ENCODE measurements at regions not wholly inside any gene's neighbourhood (a gene's known extent, or its start where the extent isn't known, plus 50 kb on each side); places are given as distances from the start of the nearest gene placed in this dataset.

DNA sequence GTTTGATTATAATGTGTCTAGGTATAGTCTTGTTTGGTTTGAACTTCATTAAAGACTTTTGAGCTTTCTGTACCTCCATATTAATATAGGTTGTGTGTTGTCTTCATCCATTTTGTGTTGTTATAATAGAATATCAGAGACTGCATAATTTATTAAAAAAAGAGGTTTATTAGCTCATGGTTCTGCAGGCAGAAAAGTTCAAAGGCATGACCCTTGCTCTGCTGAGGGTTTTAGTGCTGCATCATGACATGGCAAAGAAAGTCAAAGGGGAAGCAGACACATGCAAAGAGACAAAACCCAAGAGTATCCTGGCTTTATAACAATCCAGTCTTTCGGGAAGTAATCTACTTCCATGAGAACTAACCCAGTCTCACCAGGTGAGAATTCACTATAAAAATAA lies 358.2 kb downstream of the EDEM1 start:
- Histone ChIP-seq H3K4me3 (no peak overlapping the region), H3K36me3 (no peaks in the 10 kb centered on the region), H3K9me3 (peaks cover 3 to 48% (median 39%) of the 10 kb centered on the region in 8 donors), H3K4me1 (no peaks in the 10 kb centered on the region), H3K27ac (no peak overlapping the region), H3K27me3 (replicated peaks in 1 of 7) (no peaks in the 10 kb centered on the region)
- no peak for DNase-seq
- 65 to 84% (median 79%) methylated on average over 1 of the region's 1 CpG for WGBS, 5 donors
- intact Hi-C loops (cut with DNase I; ENCODE audit: low total_unique reads) = no loop called here
- TF ChIP-seq, protein P1, sequence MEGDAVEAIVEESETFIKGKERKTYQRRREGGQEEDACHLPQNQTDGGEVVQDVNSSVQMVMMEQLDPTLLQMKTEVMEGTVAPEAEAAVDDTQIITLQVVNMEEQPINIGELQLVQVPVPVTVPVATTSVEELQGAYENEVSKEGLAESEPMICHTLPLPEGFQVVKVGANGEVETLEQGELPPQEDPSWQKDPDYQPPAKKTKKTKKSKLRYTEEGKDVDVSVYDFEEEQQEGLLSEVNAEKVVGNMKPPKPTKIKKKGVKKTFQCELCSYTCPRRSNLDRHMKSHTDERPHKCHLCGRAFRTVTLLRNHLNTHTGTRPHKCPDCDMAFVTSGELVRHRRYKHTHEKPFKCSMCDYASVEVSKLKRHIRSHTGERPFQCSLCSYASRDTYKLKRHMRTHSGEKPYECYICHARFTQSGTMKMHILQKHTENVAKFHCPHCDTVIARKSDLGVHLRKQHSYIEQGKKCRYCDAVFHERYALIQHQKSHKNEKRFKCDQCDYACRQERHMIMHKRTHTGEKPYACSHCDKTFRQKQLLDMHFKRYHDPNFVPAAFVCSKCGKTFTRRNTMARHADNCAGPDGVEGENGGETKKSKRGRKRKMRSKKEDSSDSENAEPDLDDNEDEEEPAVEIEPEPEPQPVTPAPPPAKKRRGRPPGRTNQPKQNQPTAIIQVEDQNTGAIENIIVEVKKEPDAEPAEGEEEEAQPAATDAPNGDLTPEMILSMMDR (IDR thresholded peaks at IDR 0.05 in 8 of 11, conservative IDR thresholded peaks at IDR 0.05 in 3 of 11) = no peak
- TF ChIP-seq POLR2AphosphoS5 (IDR thresholded peaks at IDR 0.05) (no peak), POLR2A (IDR thresholded peaks at IDR 0.05) (no peak)

DNA sequence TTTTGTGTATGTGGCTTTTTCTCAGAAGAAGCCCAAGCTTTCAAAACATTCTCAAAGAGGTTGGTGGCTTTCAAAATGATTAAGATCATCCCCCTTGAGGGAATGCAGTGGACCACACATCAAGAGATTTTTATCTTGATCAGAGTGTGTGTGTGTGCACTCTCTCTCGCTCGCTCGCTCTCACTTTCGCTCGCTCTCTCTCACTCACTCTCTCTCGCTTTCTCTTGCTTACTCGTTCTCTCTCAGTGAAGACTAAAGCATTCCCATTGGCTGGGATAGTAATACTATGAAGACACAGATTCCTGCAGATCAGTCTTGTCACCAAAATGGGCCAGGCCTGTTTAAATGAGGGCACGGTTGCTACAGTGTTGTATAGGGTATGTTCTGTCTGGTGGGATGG lies 365.7 kb downstream of the EDEM1 start:
- Histone ChIP-seq H3K4me3 (no peak overlapping the region), H3K27me3 (replicated peaks in 1 of 7) (no peaks in the 10 kb centered on the region), H3K36me3 (no peaks in the 10 kb centered on the region), H3K9me3 (no peaks in the 10 kb centered on the region), H3K27ac (no peak overlapping the region), H3K4me1 (no peaks in the 10 kb centered on the region)
- WGBS, 5 donors = 85 to 94% (median 93%) methylated on average over 8 of the region's 8 CpGs
- no peak for DNase-seq
- intact Hi-C loops (cut with DNase I; ENCODE audit: low total_unique reads) = no loop called here
- TF ChIP-seq POLR2AphosphoS5 (IDR thresholded peaks at IDR 0.05) = no peak
- TF ChIP-seq, protein P1 (IDR thresholded peaks at IDR 0.05 in 8 of 11, conservative IDR thresholded peaks at IDR 0.05 in 3 of 11) = no peak

DNA sequence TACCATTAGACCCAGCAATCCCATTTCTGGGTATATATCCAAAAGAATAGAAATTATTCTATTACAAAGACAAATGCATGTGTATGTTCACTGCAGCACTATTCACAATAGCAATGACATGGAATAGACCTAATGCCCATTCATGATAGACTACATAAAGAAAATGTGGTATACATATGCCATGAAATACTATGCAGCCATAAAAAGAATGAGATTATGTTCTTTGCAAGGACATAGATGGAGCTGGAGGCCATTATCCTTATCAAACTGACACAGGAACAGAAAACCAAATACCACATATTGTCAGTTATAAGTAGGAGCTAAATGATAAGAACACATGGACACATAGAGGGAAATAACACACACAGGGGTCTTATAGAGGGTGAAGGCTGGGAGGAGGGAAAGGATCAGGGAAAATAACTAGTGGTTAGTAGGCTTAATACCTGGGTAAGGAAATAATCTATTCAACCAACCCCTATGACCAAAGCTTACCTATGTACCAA lies 366.8 kb downstream of the EDEM1 start:
- Histone ChIP-seq H3K27me3 (replicated peaks in 1 of 7) (no peaks in the 10 kb centered on the region), H3K9me3 (no peaks in the 10 kb centered on the region), H3K4me3 (no peak overlapping the region), H3K27ac (no peak overlapping the region), H3K36me3 (no peaks in the 10 kb centered on the region), H3K4me1 (no peaks in the 10 kb centered on the region)
- TF ChIP-seq POLR2A (IDR thresholded peaks at IDR 0.05) (no peak), POLR2AphosphoS5 (IDR thresholded peaks at IDR 0.05) (no peak)
- TF ChIP-seq, protein P1 (IDR thresholded peaks at IDR 0.05 in 8 of 11, conservative IDR thresholded peaks at IDR 0.05 in 3 of 11) = no peak
- DNase-seq = no peak
- intact Hi-C loops (cut with DNase I; ENCODE audit: low total_unique reads) = no loop called here

DNA sequence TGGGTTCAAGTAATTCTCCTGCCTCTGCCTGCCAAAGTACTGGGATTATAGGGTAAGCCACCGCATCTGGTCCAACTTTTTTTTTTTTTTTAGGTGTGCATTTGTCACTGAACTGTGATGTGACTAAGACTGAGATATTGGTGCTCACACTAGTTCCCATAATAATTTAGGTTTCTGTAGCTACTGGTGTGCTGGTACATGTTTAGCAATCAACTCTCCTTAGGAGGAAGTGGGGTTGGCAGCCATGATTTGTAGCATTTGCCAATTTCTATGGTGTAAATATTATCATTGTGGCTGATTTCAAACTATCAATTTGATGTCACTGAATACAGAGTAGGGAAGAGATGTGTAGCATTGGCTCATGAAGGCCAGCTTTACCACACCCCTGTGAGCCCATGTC lies 372.7 kb downstream of the EDEM1 start:
- TF ChIP-seq POLR2A (IDR thresholded peaks at IDR 0.05) = no peak
- Histone ChIP-seq H3K4me1 (no peaks in the 10 kb centered on the region), H3K27me3 (replicated peaks in 1 of 7) (no peaks in the 10 kb centered on the region), H3K4me3 (no peak overlapping the region), H3K27ac (no peak overlapping the region), H3K36me3 (no peaks in the 10 kb centered on the region), H3K9me3 (no peaks in the 10 kb centered on the region)
- 83 to 96% (median 94%) methylated on average over 1 of the region's 1 CpG for WGBS, 5 donors
- DNase-seq = no peak
- intact Hi-C loops (cut with DNase I; ENCODE audit: low total_unique reads) = no loop called here

Data from spleen (tissue), 11 donors.